ENCODE measurements at regions not wholly inside any gene's neighbourhood (a gene's known extent, or its start where the extent isn't known, plus 50 kb on each side); places are given as distances from the start of the nearest gene placed in this dataset.

DNA sequence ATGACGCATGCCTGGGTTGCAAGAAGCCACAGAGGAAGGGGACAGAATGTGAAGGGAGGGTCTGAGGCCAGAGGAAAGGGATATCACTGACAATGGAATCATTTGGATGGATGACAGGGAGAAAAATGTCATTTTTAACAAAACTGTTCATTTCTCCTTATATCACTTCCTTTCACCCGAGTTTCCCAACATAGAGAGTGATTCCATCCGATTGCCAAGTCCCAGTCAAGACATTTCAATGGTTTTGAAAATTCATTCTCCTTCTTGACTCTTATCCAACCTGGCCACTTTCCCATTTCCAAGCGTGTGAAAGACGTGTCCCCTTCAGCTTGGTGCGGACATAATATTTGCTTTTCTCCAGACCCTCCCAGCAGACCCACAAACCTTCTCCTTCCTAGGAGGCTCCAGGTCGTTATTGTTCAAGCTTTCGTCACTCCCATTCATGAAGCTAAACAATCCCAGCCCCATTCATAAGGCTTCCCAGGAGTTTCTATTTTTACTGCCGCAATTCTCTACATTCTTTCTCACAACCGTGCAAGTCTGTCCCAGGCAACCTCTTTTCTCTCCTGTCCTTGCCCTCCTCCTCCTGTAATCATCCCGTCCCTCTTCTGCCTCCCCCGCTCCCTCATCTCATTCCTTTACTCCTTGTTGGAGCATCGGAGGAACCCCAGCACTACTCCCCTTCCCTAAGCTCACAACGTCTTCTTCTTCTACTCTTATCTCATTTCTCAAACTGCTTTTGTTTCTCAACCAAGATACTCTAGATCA is 301.3 kb upstream of the KLF6 start:
- TF ChIP-seq, protein P1, sequence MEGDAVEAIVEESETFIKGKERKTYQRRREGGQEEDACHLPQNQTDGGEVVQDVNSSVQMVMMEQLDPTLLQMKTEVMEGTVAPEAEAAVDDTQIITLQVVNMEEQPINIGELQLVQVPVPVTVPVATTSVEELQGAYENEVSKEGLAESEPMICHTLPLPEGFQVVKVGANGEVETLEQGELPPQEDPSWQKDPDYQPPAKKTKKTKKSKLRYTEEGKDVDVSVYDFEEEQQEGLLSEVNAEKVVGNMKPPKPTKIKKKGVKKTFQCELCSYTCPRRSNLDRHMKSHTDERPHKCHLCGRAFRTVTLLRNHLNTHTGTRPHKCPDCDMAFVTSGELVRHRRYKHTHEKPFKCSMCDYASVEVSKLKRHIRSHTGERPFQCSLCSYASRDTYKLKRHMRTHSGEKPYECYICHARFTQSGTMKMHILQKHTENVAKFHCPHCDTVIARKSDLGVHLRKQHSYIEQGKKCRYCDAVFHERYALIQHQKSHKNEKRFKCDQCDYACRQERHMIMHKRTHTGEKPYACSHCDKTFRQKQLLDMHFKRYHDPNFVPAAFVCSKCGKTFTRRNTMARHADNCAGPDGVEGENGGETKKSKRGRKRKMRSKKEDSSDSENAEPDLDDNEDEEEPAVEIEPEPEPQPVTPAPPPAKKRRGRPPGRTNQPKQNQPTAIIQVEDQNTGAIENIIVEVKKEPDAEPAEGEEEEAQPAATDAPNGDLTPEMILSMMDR (conservative IDR thresholded peaks at IDR 0.05): no peak
- TF ChIP-seq EZH2 (IDR thresholded peaks at IDR 0.05; ENCODE audit: low read depth): no peak
